ENCODE measurements at regions not wholly inside any gene's neighbourhood (a gene's known extent, or its start where the extent isn't known, plus 50 kb on each side); places are given as distances from the start of the nearest gene placed in this dataset.

DNA sequence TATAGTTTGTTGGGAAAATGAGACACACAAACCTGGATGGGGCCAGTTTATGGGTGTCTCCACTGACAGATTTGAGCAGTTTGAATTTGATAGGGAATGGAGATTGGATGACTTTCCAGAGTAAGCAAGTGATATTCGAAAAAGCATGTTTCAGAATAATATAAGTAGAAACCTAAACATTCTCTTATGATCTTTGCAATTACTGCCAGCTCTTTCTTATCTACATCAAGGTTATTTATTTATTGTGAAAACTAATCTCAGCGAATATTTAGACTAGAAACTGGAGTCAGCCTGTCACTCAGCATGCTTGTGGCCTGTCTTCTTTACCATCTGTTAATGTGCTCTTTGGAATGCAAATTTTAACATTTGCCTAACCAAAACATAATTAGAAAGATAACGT, 57.8 kb upstream of the SPPL2A start:
- Histone ChIP-seq H3K27me3 (ENCODE audit: low read length) (no peaks in the 10 kb centered on the region), H3K9me2 (replicated peaks; ENCODE audit: low read length) (no peaks in the 10 kb centered on the region), H3K27ac (ENCODE audit: low read length) (no peak overlapping the region), H3K9ac (ENCODE audit: low read length) (no peak overlapping the region), H3K4me2 (ENCODE audit: low read length) (no peak overlapping the region), H2AFZ (ENCODE audit: low read length) (no peak overlapping the region), H3F3A (ENCODE audit: low read length, unreplicated experiment) (no peaks in the 10 kb centered on the region), H4K20me1 (ENCODE audit: low read length) (no peaks in the 10 kb centered on the region), H3K79me2 (ENCODE audit: low read length) (no peaks in the 10 kb centered on the region), H3K4me3 (ENCODE audit: low read length) (no peak overlapping the region), H3K36me3 (ENCODE audit: low read depth, low read length) (no peaks in the 10 kb centered on the region), H3K4me1 (ENCODE audit: insufficient read depth, low read length) (no peaks in the 10 kb centered on the region; the same call in 1 of the 2 replicates), H3K9me3 (ENCODE audit: low read length) (no peaks in the 10 kb centered on the region)
- ATAC-seq (no peak), DNase-seq (no peak)
- CTCF ChIA-PET = no interaction called here
- no peak for TF ChIP-seq EZH2phosphoT487 (IDR thresholded peaks at IDR 0.05; ENCODE audit: borderline replicate concordance, low read length)
- no peak for TF ChIP-seq EZH2 (IDR thresholded peaks at IDR 0.05; ENCODE audit: low read length, unreplicated experiment)
- BruUV-seq (replicated peaks) = no TSS peak
- intact Hi-C loops (cut with micrococcal nuclease) = no loop called here
- POLR2A ChIA-PET (ENCODE audit: unreplicated experiment) = no interaction called here

DNA sequence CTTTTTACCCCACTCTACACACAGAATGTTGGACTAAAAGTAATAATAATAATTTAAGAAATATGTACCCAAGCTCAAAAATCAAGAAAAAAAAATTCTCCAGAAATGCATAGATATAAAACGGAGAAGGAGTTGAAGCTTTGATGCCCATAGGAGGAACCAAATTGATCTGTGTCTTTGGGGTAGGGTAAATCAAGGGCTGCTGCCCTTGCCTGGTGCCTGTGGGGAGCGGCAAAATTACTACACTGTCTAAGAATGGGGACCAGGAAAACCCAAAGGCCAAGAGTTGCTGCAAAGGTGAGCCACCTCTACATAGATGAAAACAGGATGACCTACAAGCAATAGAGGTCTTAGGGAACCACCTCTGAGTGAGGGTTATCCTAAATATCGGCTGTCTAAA, 56.0 kb upstream of the SPPL2A start:
- Histone ChIP-seq H3K9me3 (ENCODE audit: low read length) (no peaks in the 10 kb centered on the region), H3K36me3 (ENCODE audit: low read depth, low read length) (no peaks in the 10 kb centered on the region), H3K4me3 (ENCODE audit: low read length) (no peak overlapping the region), H4K20me1 (ENCODE audit: low read length) (no peaks in the 10 kb centered on the region), H3K9me2 (replicated peaks; ENCODE audit: low read length) (no peaks in the 10 kb centered on the region), H3F3A (ENCODE audit: low read length, unreplicated experiment) (no peaks in the 10 kb centered on the region), H3K27me3 (ENCODE audit: low read length) (no peaks in the 10 kb centered on the region), H3K27ac (ENCODE audit: low read length) (no peak overlapping the region), H3K9ac (ENCODE audit: low read length) (no peak overlapping the region), H3K4me2 (ENCODE audit: low read length) (no peak overlapping the region), H3K4me1 (ENCODE audit: insufficient read depth, low read length) (peaks cover 3% of the 10 kb centered on the region; the same call in 1 of the 2 replicates), H3K79me2 (ENCODE audit: low read length) (no peaks in the 10 kb centered on the region), H2AFZ (ENCODE audit: low read length) (no peak overlapping the region)
- no peak for TF ChIP-seq EZH2 (IDR thresholded peaks at IDR 0.05; ENCODE audit: low read length, unreplicated experiment)
- no peak for TF ChIP-seq EZH2phosphoT487 (IDR thresholded peaks at IDR 0.05; ENCODE audit: borderline replicate concordance, low read length)
- TF ChIP-seq, protein P1, sequence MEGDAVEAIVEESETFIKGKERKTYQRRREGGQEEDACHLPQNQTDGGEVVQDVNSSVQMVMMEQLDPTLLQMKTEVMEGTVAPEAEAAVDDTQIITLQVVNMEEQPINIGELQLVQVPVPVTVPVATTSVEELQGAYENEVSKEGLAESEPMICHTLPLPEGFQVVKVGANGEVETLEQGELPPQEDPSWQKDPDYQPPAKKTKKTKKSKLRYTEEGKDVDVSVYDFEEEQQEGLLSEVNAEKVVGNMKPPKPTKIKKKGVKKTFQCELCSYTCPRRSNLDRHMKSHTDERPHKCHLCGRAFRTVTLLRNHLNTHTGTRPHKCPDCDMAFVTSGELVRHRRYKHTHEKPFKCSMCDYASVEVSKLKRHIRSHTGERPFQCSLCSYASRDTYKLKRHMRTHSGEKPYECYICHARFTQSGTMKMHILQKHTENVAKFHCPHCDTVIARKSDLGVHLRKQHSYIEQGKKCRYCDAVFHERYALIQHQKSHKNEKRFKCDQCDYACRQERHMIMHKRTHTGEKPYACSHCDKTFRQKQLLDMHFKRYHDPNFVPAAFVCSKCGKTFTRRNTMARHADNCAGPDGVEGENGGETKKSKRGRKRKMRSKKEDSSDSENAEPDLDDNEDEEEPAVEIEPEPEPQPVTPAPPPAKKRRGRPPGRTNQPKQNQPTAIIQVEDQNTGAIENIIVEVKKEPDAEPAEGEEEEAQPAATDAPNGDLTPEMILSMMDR (conservative IDR thresholded peaks at IDR 0.05; ENCODE audit: low read depth, low read length) = no peak
- CTCF ChIA-PET = no interaction called here
- POLR2A ChIA-PET (ENCODE audit: unreplicated experiment) = no interaction called here
- intact Hi-C loops (cut with micrococcal nuclease) = no loop called here
- no peak for DNase-seq
- ATAC-seq = no peak
- no TSS peak for BruUV-seq (replicated peaks)

DNA sequence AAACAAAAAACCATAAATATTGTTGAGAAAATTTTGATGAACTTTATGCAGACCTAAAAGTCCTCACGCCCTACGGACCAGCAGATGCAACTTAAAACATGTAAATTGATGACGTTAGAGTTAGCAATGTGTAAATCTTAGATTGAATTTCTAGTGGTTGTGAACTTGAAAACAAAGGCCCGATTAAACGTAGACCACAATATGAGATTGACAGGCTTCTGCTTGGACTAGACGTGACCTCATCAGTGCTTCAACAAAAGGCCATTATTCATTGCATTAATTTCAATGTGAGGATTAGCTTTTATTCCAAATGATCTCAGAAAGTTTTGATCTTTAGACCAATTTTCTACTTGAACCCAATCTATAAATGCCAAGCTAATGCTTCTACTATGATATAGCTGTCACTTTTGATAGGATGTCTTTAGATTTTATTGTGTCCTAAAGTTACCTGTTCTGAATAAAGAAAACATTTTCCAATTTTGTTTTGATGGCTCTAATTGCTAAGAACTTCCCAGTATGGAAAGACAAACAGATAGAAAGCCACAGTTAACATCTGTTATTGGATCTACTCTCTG, 55.4 kb upstream of the SPPL2A start:
- Histone ChIP-seq H3K4me2 (ENCODE audit: low read length) (no peak overlapping the region), H3K9me2 (replicated peaks; ENCODE audit: low read length) (no peaks in the 10 kb centered on the region), H3K36me3 (ENCODE audit: low read depth, low read length) (no peaks in the 10 kb centered on the region), H3K4me1 (ENCODE audit: insufficient read depth, low read length) (peaks cover 4% of the 10 kb centered on the region; the same call in 1 of the 2 replicates), H4K20me1 (ENCODE audit: low read length) (no peaks in the 10 kb centered on the region), H3K9me3 (ENCODE audit: low read length) (no peaks in the 10 kb centered on the region), H3K9ac (ENCODE audit: low read length) (no peak overlapping the region), H3K27me3 (ENCODE audit: low read length) (no peaks in the 10 kb centered on the region), H3F3A (ENCODE audit: low read length, unreplicated experiment) (no peaks in the 10 kb centered on the region), H2AFZ (ENCODE audit: low read length) (no peak overlapping the region), H3K27ac (ENCODE audit: low read length) (no peak overlapping the region), H3K79me2 (ENCODE audit: low read length) (no peaks in the 10 kb centered on the region), H3K4me3 (ENCODE audit: low read length) (no peak overlapping the region)
- no TSS peak for BruUV-seq (replicated peaks)
- ChIA-PET POLR2A (ENCODE audit: unreplicated experiment) (no interaction called here), CTCF (no interaction called here)
- DNase-seq = no peak
- no peak for TF ChIP-seq EZH2 (IDR thresholded peaks at IDR 0.05; ENCODE audit: low read length, unreplicated experiment)
- TF ChIP-seq, protein P1 (conservative IDR thresholded peaks at IDR 0.05; ENCODE audit: low read depth, low read length) = no peak
- ATAC-seq = no peak
- intact Hi-C loops (cut with micrococcal nuclease) = no loop called here
